H1 (cell line): ENCODE measurements at regions not wholly inside any gene's neighbourhood (a gene's known extent, or its start where the extent isn't known, plus 50 kb on each side); places are given as distances from the start of the nearest gene placed in this dataset.
"Not testable (repeated sequence)": the region's sequence is repeated elsewhere in the genome, so short reads cannot be mapped to it uniquely, and the experiment has no call there.

ENCODE experiments used
- CTCF ChIA-PET: fragments of 300-600 bp; sonication (Branson Sonifier 250); formaldehyde crosslinking; loops from one replicate; lab custom pipeline; 2021; ENCODE audit not compliant: partially characterized antibody; lab: Charles Lee
- POLR2A ChIA-PET: fragments of 300-600 bp; sonication (Branson Sonifier 250); formaldehyde crosslinking; loops from one replicate; lab custom pipeline; 2021; ENCODE audit warnings: inconsistent platforms; ENCODE audit not compliant: partially characterized antibody; lab: Charles Lee
- DNase-seq, 2 experiments: peaks; one replicate each; pipeline versions ENCODE4 v3.0.0 to v3.0.0-alpha.2; 2010 to 2022; ENCODE audit warnings: low spot score in 2 of 2, low read depth in 1 of 2, mixed read lengths in 1 of 2
- FAIRE-seq: peaks from 2 replicates; lab custom pipeline; 2011; peaks lifted over from hg19 to GRCh38; lab: Jason Lieb, UNC
- H2AFZ ChIP-seq: 2 replicates; pipeline ENCODE4 v1.8.1; 2012; ENCODE audit warnings: low read length, inconsistent platforms
- H2AK5ac ChIP-seq: 2 replicates; pipeline ENCODE4 v1.6.1; 2013; ENCODE audit warnings: low read depth, low read length
- H2BK120ac ChIP-seq: replicated peaks from 2 replicates; pipeline ENCODE3; 2013; ENCODE audit warnings: low read depth, low read length, inconsistent platforms
- H2BK12ac ChIP-seq: 2 replicates; pipeline ENCODE4 v1.6.1; 2013; ENCODE audit warnings: low read depth, low read length
- H2BK15ac ChIP-seq: 2 replicates; pipeline ENCODE4 v1.6.1; 2013; ENCODE audit warnings: low read length
- H2BK20ac ChIP-seq: 2 replicates; pipeline ENCODE4 v1.6.1; 2013; ENCODE audit warnings: low read length
- H2BK5ac ChIP-seq: 2 replicates; pipeline ENCODE4 v1.6.1; 2013; ENCODE audit warnings: low read depth, low read length
- H3K14ac ChIP-seq: 2 replicates; pipeline ENCODE4 v1.6.1; 2013; ENCODE audit warnings: inconsistent platforms; ENCODE audit not compliant: insufficient read length
- H3K18ac ChIP-seq: 2 replicates; pipeline ENCODE4 v1.6.1; 2013; ENCODE audit warnings: low read length; ENCODE audit errors: extremely low read depth
- H3K23ac ChIP-seq: 2 replicates; pipeline ENCODE4 v1.6.1; 2013; ENCODE audit warnings: inconsistent platforms; ENCODE audit not compliant: insufficient read length
- H3K23me2 ChIP-seq: 2 replicates; pipeline ENCODE4 v1.6.1; 2013; ENCODE audit warnings: low read depth, low read length
- H3K27ac ChIP-seq: 2 replicates; pipeline ENCODE4 v1.6.1; 2011; ENCODE audit warnings: low read depth, low read length, inconsistent platforms
- H3K27me3 ChIP-seq, 4 experiments: replicated peaks in 1 of 4; 1 replicate in 1 of 4; 2 replicates in 3 of 4; pipeline versions ENCODE4 v1.6.1 to v1.8.1; 2011 to 2013; ENCODE audit warnings: low read length in 3 of 4, mild to moderate bottlenecking in 3 of 4, inconsistent platforms in 2 of 4, mixed read lengths in 2 of 4, moderate library complexity in 1 of 4; ENCODE audit not compliant: control insufficient read depth in 3 of 4, insufficient read depth in 3 of 4; ENCODE audit errors: extremely low read depth in 1 of 4
- H3K36me3 ChIP-seq, 4 experiments: 2 replicates each; pipeline versions ENCODE4 v1.6.1 to v1.8.1; 2011 to 2013; ENCODE audit warnings: mild to moderate bottlenecking in 4 of 4, low read length in 3 of 4, moderate library complexity in 2 of 4, control low read depth in 1 of 4, inconsistent platforms in 1 of 4; ENCODE audit not compliant: insufficient read depth in 4 of 4, control insufficient read depth in 2 of 4
- H3K4ac ChIP-seq: replicated peaks from 2 replicates; pipeline ENCODE3; 2013; ENCODE audit warnings: low read length, low read depth, mixed read lengths, inconsistent platforms; ENCODE audit not compliant: insufficient read length
- H3K4me1 ChIP-seq, 4 experiments: replicated peaks in 1 of 4; 1 replicate in 1 of 4; 2 replicates in 3 of 4; pipeline versions ENCODE4 v1.6.1 to v1.8.1; 2011 to 2013; ENCODE audit warnings: low read length in 3 of 4, inconsistent platforms in 2 of 4, mixed read lengths in 1 of 4; ENCODE audit not compliant: insufficient read depth in 4 of 4, control insufficient read depth in 3 of 4
- H3K4me2 ChIP-seq, 2 experiments: 2 replicates each; pipeline versions ENCODE4 v1.6.1 to v1.8.1; 2011 to 2013; ENCODE audit warnings: low read depth in 2 of 2, low read length in 2 of 2, control low read depth in 1 of 2, inconsistent platforms in 1 of 2, mild to moderate bottlenecking in 1 of 2; ENCODE audit not compliant: insufficient read depth in 1 of 2
- H3K4me3 ChIP-seq, 4 experiments: fragments of 200-600, 300-600 bp in 1 of 4; sonication (generic), shearing (Covaris generic), sonication (Bioruptor Twin) in 1 of 4; 2 replicates each; pipeline versions ENCODE4 v1.5.1 to v1.8.1; 2011 to 2016; ENCODE audit warnings: low read length in 4 of 4, low read depth in 3 of 4, control low read depth in 2 of 4, inconsistent platforms in 2 of 4, mild to moderate bottlenecking in 2 of 4, mixed read lengths in 1 of 4, moderate library complexity in 1 of 4; ENCODE audit not compliant: insufficient read depth in 2 of 4; ENCODE audit errors: extremely low read depth in 1 of 4
- H3K56ac ChIP-seq: replicated peaks from 2 replicates; pipeline ENCODE3; 2013; ENCODE audit warnings: low read depth, mild to moderate bottlenecking, mixed read lengths, low read length, inconsistent platforms; ENCODE audit not compliant: insufficient read length
- H3K79me1 ChIP-seq: 2 replicates; pipeline ENCODE4 v1.6.1; 2013; ENCODE audit warnings: low read depth, low read length, control low read depth
- H3K79me2 ChIP-seq, 2 experiments: 2 replicates each; pipeline versions ENCODE4 v1.6.1 to v1.8.1; 2012 to 2013; ENCODE audit warnings: low read length in 2 of 2, mild to moderate bottlenecking in 2 of 2, inconsistent platforms in 1 of 2; ENCODE audit not compliant: insufficient read depth in 2 of 2, control insufficient read depth in 1 of 2
- H3K9ac ChIP-seq, 4 experiments: replicated peaks in 1 of 4; 1 replicate in 1 of 4; 2 replicates in 3 of 4; pipeline versions ENCODE4 v1.6.1 to v1.8.1; 2011 to 2013; ENCODE audit warnings: low read depth in 3 of 4, low read length in 3 of 4, control low read depth in 2 of 4, mild to moderate bottlenecking in 2 of 4, moderate library complexity in 2 of 4, inconsistent platforms in 1 of 4; ENCODE audit errors: extremely low read depth in 1 of 4
- H3K9me3 ChIP-seq, 2 experiments: 2 replicates each; pipeline versions ENCODE4 v1.6.1 to v1.8.1; 2012 to 2013; ENCODE audit warnings: mild to moderate bottlenecking in 2 of 2, moderate library complexity in 2 of 2, control low read depth in 1 of 2, inconsistent platforms in 1 of 2, low read depth in 1 of 2, low read length in 1 of 2, mixed read lengths in 1 of 2; ENCODE audit not compliant: insufficient read depth in 2 of 2
- H4K20me1 ChIP-seq, 2 experiments: replicated peaks in 1 of 2; 2 replicates each; pipeline versions ENCODE3 to v1.8.1; 2011 to 2013; ENCODE audit warnings: inconsistent platforms in 2 of 2, low read length in 2 of 2, mild to moderate bottlenecking in 1 of 2; ENCODE audit not compliant: insufficient read depth in 2 of 2, control insufficient read depth in 1 of 2
- H4K5ac ChIP-seq: 2 replicates; pipeline ENCODE4 v1.6.1; 2013; ENCODE audit warnings: low read length, low read depth, mixed read lengths, inconsistent platforms; ENCODE audit not compliant: insufficient read length
- H4K8ac ChIP-seq: 2 replicates; pipeline ENCODE4 v1.8.0; 2013; ENCODE audit warnings: mild to moderate bottlenecking, moderate library complexity, low read length, inconsistent platforms; ENCODE audit not compliant: insufficient read depth; ENCODE audit errors: extremely low read depth
- H4K91ac ChIP-seq: replicated peaks from 2 replicates; pipeline ENCODE3; 2013; ENCODE audit warnings: low read length, mixed read lengths, inconsistent platforms; ENCODE audit not compliant: insufficient read length
- WGBS, 2 experiments: shearing (Covaris generic) in 1 of 2; methylation state at CpG; one replicate each; pipeline versions ENCODE4 v1.1.6 to v1.1.7; 2013 to 2015; ENCODE audit warnings: low lambda C conversion rate in 2 of 2, mixed read lengths in 2 of 2, inconsistent platforms in 1 of 2, low coverage in 1 of 2, missing lambda C conversion rate in 1 of 2; ENCODE audit not compliant: insufficient replicate concordance in 2 of 2, insufficient coverage in 1 of 2, insufficient read length in 1 of 2; ENCODE audit errors: extremely low coverage in 1 of 2, missing lambda C conversion rate in 1 of 2; 5-methylcytosine and 5-hydroxymethylcytosine counted together

DNA sequence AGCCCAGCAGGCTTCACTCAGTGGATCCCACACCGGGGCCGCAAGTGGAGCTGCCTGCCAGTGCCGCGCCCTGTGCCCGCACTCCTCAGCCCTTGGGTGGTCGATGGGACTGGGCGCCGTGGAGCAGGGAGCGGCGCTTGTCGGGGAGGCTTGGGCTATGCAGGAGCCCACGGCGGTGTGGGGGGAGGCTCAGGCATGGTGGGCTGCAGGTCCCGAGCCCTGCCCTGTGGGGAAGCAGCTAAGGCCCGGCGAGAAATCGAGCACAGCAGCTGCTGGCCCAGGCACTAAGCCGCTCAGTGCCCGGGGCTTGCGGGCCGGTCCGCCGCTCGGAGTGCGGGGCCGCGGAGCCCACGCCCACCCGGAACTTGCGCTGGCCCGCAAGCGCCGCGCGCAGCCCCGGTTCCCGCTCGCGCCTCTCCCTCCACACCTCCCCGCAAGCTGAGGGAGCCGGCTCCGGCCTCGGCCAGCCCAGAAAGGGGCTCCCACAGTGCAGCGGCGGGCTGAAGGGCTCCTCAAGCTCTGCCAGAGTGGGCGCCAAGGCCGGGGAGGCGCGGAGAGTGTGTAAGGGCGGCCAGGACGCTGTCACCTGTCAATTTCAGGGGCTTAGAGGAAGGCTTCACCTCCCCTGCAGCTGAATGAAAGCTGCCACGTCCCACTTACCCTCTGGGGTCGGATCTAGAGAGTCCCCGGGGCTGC lies 157.3 kb downstream of the LY86 start:
- H3K27me3 ChIP-seq, H3K9me3 ChIP-seq, H3K79me1 ChIP-seq, H3K23me2 ChIP-seq, H3K79me2 ChIP-seq, H3K4me3 ChIP-seq, H3K23ac ChIP-seq, H2AFZ ChIP-seq, H2BK12ac ChIP-seq, DNase-seq, H3K9ac ChIP-seq, H4K91ac ChIP-seq, H3K14ac ChIP-seq, H2BK120ac ChIP-seq, H4K5ac ChIP-seq, H3K36me3 ChIP-seq, H3K18ac ChIP-seq, H2AK5ac ChIP-seq, FAIRE-seq, H2BK5ac ChIP-seq, H2BK15ac ChIP-seq, H3K4ac ChIP-seq, H3K56ac ChIP-seq, H4K8ac ChIP-seq, H3K27ac ChIP-seq, H4K20me1 ChIP-seq, H2BK20ac ChIP-seq, H3K4me2 ChIP-seq: not testable (repeated sequence)
- peaks cover 6 to 15% (median 14%) of the 10 kb centered on the region in 4 experiments for H3K4me1 ChIP-seq
- CTCF ChIA-PET: interaction anchor here (0.7 to 2.0 kb wide), 9 partner anchors 15 to 624 kb away, joined by 3 to 6 read pairs (median 4); no protein-coding TSS in a partner anchor
- POLR2A ChIA-PET: interaction anchor here (1.4 kb wide), 1 partner anchor 13 kb away, joined by 4 read pairs; no protein-coding TSS in a partner anchor
- 97% methylated on average over 35 of the region's 54 CpGs; no CpG with 5 or more reads in 1 of the 2 experiments for WGBS, 2 experiments
